H1 (cell line): ENCODE measurements at regions not wholly inside any gene's neighbourhood (a gene's known extent, or its start where the extent isn't known, plus 50 kb on each side); places are given as distances from the start of the nearest gene placed in this dataset.

Source experiments
- CTCF ChIA-PET: fragments of 300-600 bp; sonication (Branson Sonifier 250); formaldehyde crosslinking; loops from one replicate; lab custom pipeline; 2021; ENCODE audit not compliant: partially characterized antibody; lab: Charles Lee
- POLR2A ChIA-PET: fragments of 300-600 bp; sonication (Branson Sonifier 250); formaldehyde crosslinking; loops from one replicate; lab custom pipeline; 2021; ENCODE audit warnings: inconsistent platforms; ENCODE audit not compliant: partially characterized antibody; lab: Charles Lee
- DNase-seq, 2 experiments: peaks; one replicate each; pipeline versions ENCODE4 v3.0.0 to v3.0.0-alpha.2; 2010 to 2022; ENCODE audit warnings: low spot score in 2 of 2, low read depth in 1 of 2, mixed read lengths in 1 of 2
- FAIRE-seq: peaks from 2 replicates; lab custom pipeline; 2011; peaks lifted over from hg19 to GRCh38; lab: Jason Lieb, UNC
- H2AFZ ChIP-seq: 2 replicates; pipeline ENCODE4 v1.8.1; 2012; ENCODE audit warnings: low read length, inconsistent platforms
- H2AK5ac ChIP-seq: 2 replicates; pipeline ENCODE4 v1.6.1; 2013; ENCODE audit warnings: low read depth, low read length
- H2BK120ac ChIP-seq: replicated peaks from 2 replicates; pipeline ENCODE3; 2013; ENCODE audit warnings: low read depth, low read length, inconsistent platforms
- H2BK12ac ChIP-seq: 2 replicates; pipeline ENCODE4 v1.6.1; 2013; ENCODE audit warnings: low read depth, low read length
- H2BK15ac ChIP-seq: 2 replicates; pipeline ENCODE4 v1.6.1; 2013; ENCODE audit warnings: low read length
- H2BK20ac ChIP-seq: 2 replicates; pipeline ENCODE4 v1.6.1; 2013; ENCODE audit warnings: low read length
- H2BK5ac ChIP-seq: 2 replicates; pipeline ENCODE4 v1.6.1; 2013; ENCODE audit warnings: low read depth, low read length
- H3K14ac ChIP-seq: 2 replicates; pipeline ENCODE4 v1.6.1; 2013; ENCODE audit warnings: inconsistent platforms; ENCODE audit not compliant: insufficient read length
- H3K18ac ChIP-seq: 2 replicates; pipeline ENCODE4 v1.6.1; 2013; ENCODE audit warnings: low read length; ENCODE audit errors: extremely low read depth
- H3K23ac ChIP-seq: 2 replicates; pipeline ENCODE4 v1.6.1; 2013; ENCODE audit warnings: inconsistent platforms; ENCODE audit not compliant: insufficient read length
- H3K23me2 ChIP-seq: 2 replicates; pipeline ENCODE4 v1.6.1; 2013; ENCODE audit warnings: low read depth, low read length
- H3K27ac ChIP-seq: 2 replicates; pipeline ENCODE4 v1.6.1; 2011; ENCODE audit warnings: low read depth, low read length, inconsistent platforms
- H3K27me3 ChIP-seq, 4 experiments: replicated peaks in 1 of 4; 1 replicate in 1 of 4; 2 replicates in 3 of 4; pipeline versions ENCODE4 v1.6.1 to v1.8.1; 2011 to 2013; ENCODE audit warnings: low read length in 3 of 4, mild to moderate bottlenecking in 3 of 4, inconsistent platforms in 2 of 4, mixed read lengths in 2 of 4, moderate library complexity in 1 of 4; ENCODE audit not compliant: control insufficient read depth in 3 of 4, insufficient read depth in 3 of 4; ENCODE audit errors: extremely low read depth in 1 of 4
- H3K36me3 ChIP-seq, 4 experiments: 2 replicates each; pipeline versions ENCODE4 v1.6.1 to v1.8.1; 2011 to 2013; ENCODE audit warnings: mild to moderate bottlenecking in 4 of 4, low read length in 3 of 4, moderate library complexity in 2 of 4, control low read depth in 1 of 4, inconsistent platforms in 1 of 4; ENCODE audit not compliant: insufficient read depth in 4 of 4, control insufficient read depth in 2 of 4
- H3K4ac ChIP-seq: replicated peaks from 2 replicates; pipeline ENCODE3; 2013; ENCODE audit warnings: low read length, low read depth, mixed read lengths, inconsistent platforms; ENCODE audit not compliant: insufficient read length
- H3K4me1 ChIP-seq, 4 experiments: replicated peaks in 1 of 4; 1 replicate in 1 of 4; 2 replicates in 3 of 4; pipeline versions ENCODE4 v1.6.1 to v1.8.1; 2011 to 2013; ENCODE audit warnings: low read length in 3 of 4, inconsistent platforms in 2 of 4, mixed read lengths in 1 of 4; ENCODE audit not compliant: insufficient read depth in 4 of 4, control insufficient read depth in 3 of 4
- H3K4me2 ChIP-seq, 2 experiments: 2 replicates each; pipeline versions ENCODE4 v1.6.1 to v1.8.1; 2011 to 2013; ENCODE audit warnings: low read depth in 2 of 2, low read length in 2 of 2, control low read depth in 1 of 2, inconsistent platforms in 1 of 2, mild to moderate bottlenecking in 1 of 2; ENCODE audit not compliant: insufficient read depth in 1 of 2
- H3K4me3 ChIP-seq, 4 experiments: fragments of 200-600, 300-600 bp in 1 of 4; sonication (generic), shearing (Covaris generic), sonication (Bioruptor Twin) in 1 of 4; 2 replicates each; pipeline versions ENCODE4 v1.5.1 to v1.8.1; 2011 to 2016; ENCODE audit warnings: low read length in 4 of 4, low read depth in 3 of 4, control low read depth in 2 of 4, inconsistent platforms in 2 of 4, mild to moderate bottlenecking in 2 of 4, mixed read lengths in 1 of 4, moderate library complexity in 1 of 4; ENCODE audit not compliant: insufficient read depth in 2 of 4; ENCODE audit errors: extremely low read depth in 1 of 4
- H3K56ac ChIP-seq: replicated peaks from 2 replicates; pipeline ENCODE3; 2013; ENCODE audit warnings: low read depth, mild to moderate bottlenecking, mixed read lengths, low read length, inconsistent platforms; ENCODE audit not compliant: insufficient read length
- H3K79me1 ChIP-seq: 2 replicates; pipeline ENCODE4 v1.6.1; 2013; ENCODE audit warnings: low read depth, low read length, control low read depth
- H3K79me2 ChIP-seq, 2 experiments: 2 replicates each; pipeline versions ENCODE4 v1.6.1 to v1.8.1; 2012 to 2013; ENCODE audit warnings: low read length in 2 of 2, mild to moderate bottlenecking in 2 of 2, inconsistent platforms in 1 of 2; ENCODE audit not compliant: insufficient read depth in 2 of 2, control insufficient read depth in 1 of 2
- H3K9ac ChIP-seq, 4 experiments: replicated peaks in 1 of 4; 1 replicate in 1 of 4; 2 replicates in 3 of 4; pipeline versions ENCODE4 v1.6.1 to v1.8.1; 2011 to 2013; ENCODE audit warnings: low read depth in 3 of 4, low read length in 3 of 4, control low read depth in 2 of 4, mild to moderate bottlenecking in 2 of 4, moderate library complexity in 2 of 4, inconsistent platforms in 1 of 4; ENCODE audit errors: extremely low read depth in 1 of 4
- H3K9me3 ChIP-seq, 2 experiments: 2 replicates each; pipeline versions ENCODE4 v1.6.1 to v1.8.1; 2012 to 2013; ENCODE audit warnings: mild to moderate bottlenecking in 2 of 2, moderate library complexity in 2 of 2, control low read depth in 1 of 2, inconsistent platforms in 1 of 2, low read depth in 1 of 2, low read length in 1 of 2, mixed read lengths in 1 of 2; ENCODE audit not compliant: insufficient read depth in 2 of 2
- H4K20me1 ChIP-seq, 2 experiments: replicated peaks in 1 of 2; 2 replicates each; pipeline versions ENCODE3 to v1.8.1; 2011 to 2013; ENCODE audit warnings: inconsistent platforms in 2 of 2, low read length in 2 of 2, mild to moderate bottlenecking in 1 of 2; ENCODE audit not compliant: insufficient read depth in 2 of 2, control insufficient read depth in 1 of 2
- H4K5ac ChIP-seq: 2 replicates; pipeline ENCODE4 v1.6.1; 2013; ENCODE audit warnings: low read length, low read depth, mixed read lengths, inconsistent platforms; ENCODE audit not compliant: insufficient read length
- H4K8ac ChIP-seq: 2 replicates; pipeline ENCODE4 v1.8.0; 2013; ENCODE audit warnings: mild to moderate bottlenecking, moderate library complexity, low read length, inconsistent platforms; ENCODE audit not compliant: insufficient read depth; ENCODE audit errors: extremely low read depth
- H4K91ac ChIP-seq: replicated peaks from 2 replicates; pipeline ENCODE3; 2013; ENCODE audit warnings: low read length, mixed read lengths, inconsistent platforms; ENCODE audit not compliant: insufficient read length
- KDM1A ChIP-seq: fragments of 200-600, 300-600 bp; sonication (generic); IDR thresholded peaks from 2 replicates; pipeline ENCODE4 v1.7.1; 2016; ENCODE audit warnings: mild to moderate bottlenecking, low read length, borderline replicate concordance
- SUZ12 ChIP-seq: fragments of 200-600 bp; sonication (generic); IDR thresholded peaks from 2 replicates; pipeline ENCODE4 v1.6.1; 2012; ENCODE audit warnings: mild to moderate bottlenecking, inconsistent platforms, low read length, moderate library complexity, mixed read lengths
- WGBS, 2 experiments: shearing (Covaris generic) in 1 of 2; methylation state at CpG; one replicate each; pipeline versions ENCODE4 v1.1.6 to v1.1.7; 2013 to 2015; ENCODE audit warnings: low lambda C conversion rate in 2 of 2, mixed read lengths in 2 of 2, inconsistent platforms in 1 of 2, low coverage in 1 of 2, missing lambda C conversion rate in 1 of 2; ENCODE audit not compliant: insufficient replicate concordance in 2 of 2, insufficient coverage in 1 of 2, insufficient read length in 1 of 2; ENCODE audit errors: extremely low coverage in 1 of 2, missing lambda C conversion rate in 1 of 2; 5-methylcytosine and 5-hydroxymethylcytosine counted together

- Histone ChIP-seq H3K14ac (no peak overlapping the region), H3K4me1 (peaks cover 4 to 31% (median 24%) of the 10 kb centered on the region in 4 experiments), H3K4me3 (no peak overlapping the region), H3K79me2 (no peaks in the 10 kb centered on the region), H2BK15ac (no peak overlapping the region), H4K8ac (no peak overlapping the region), H3K4ac (no peak overlapping the region), H2BK12ac (peak overlapping the region; percentile 95; the same call in 1 of the 2 replicates), H3K18ac (peak overlapping the region; percentile 25; the same call in 1 of the 2 replicates), H3K27ac (no peak overlapping the region), H2BK5ac (0 out of 2 replicates have a peak overlapping the region, but pooled peaks have one; percentile 8), H3K56ac (no peak overlapping the region), H2BK20ac (peak overlapping the region; percentile 90), H2AFZ (no peak overlapping the region), H2AK5ac (no peak overlapping the region), H2BK120ac (no peak overlapping the region)
- CTCF ChIA-PET = interaction anchor here (0.9 to 24.5 kb wide), 6 partner anchors 12 to 237 kb away, joined by 3 to 331 read pairs (median 8); partner anchors contain the start of gene VEGFA
- DNase-seq = no peak
- TF ChIP-seq KDM1A = no peak
- TF ChIP-seq SUZ12 = no peak
- TF ChIP-seq, all 59 proteins: peak for 0
- 89% methylated on average over 5 of the region's 6 CpGs; no CpG with 5 or more reads in 1 of the 2 experiments for WGBS, 2 experiments
- no peak overlapping the region for H4K5ac ChIP-seq
- peaks cover 0 to 18% (median 11%) of the 10 kb centered on the region in 4 experiments; a peak in 5 of 7 replicates for H3K27me3 ChIP-seq
- H3K23ac ChIP-seq = no peak overlapping the region
- no peak overlapping the region for H3K4me2 ChIP-seq
- no peak overlapping the region for H4K91ac ChIP-seq
- POLR2A ChIA-PET = interaction anchor here (1.4 to 3.4 kb wide), 2 partner anchors 12 to 37 kb away, joined by 4 to 14 read pairs; no protein-coding TSS in a partner anchor
- no peaks in the 10 kb centered on the region for H3K36me3 ChIP-seq
- no peak for FAIRE-seq
- no peak overlapping the region for H3K9ac ChIP-seq
- H4K20me1 ChIP-seq = no peaks in the 10 kb centered on the region
- no peaks in the 10 kb centered on the region for H3K79me1 ChIP-seq
- peaks cover 13% of the 10 kb centered on the region; the same call in 1 of the 2 replicates for H3K23me2 ChIP-seq
- no peaks in the 10 kb centered on the region for H3K9me3 ChIP-seq
These were observed 120.4 kb downstream of the MRPL14 start for GRCh38 chr6:44006872-44007303.
